ENCODE measurements at regions not wholly inside any gene's neighbourhood (a gene's known extent, or its start where the extent isn't known, plus 50 kb on each side); places are given as distances from the start of the nearest gene placed in this dataset.

- DNase-seq, result no peak
Measured at GRCh38 chr20:61045876-61046585, 206.0 kb upstream of the CDH4 start.

DNA sequence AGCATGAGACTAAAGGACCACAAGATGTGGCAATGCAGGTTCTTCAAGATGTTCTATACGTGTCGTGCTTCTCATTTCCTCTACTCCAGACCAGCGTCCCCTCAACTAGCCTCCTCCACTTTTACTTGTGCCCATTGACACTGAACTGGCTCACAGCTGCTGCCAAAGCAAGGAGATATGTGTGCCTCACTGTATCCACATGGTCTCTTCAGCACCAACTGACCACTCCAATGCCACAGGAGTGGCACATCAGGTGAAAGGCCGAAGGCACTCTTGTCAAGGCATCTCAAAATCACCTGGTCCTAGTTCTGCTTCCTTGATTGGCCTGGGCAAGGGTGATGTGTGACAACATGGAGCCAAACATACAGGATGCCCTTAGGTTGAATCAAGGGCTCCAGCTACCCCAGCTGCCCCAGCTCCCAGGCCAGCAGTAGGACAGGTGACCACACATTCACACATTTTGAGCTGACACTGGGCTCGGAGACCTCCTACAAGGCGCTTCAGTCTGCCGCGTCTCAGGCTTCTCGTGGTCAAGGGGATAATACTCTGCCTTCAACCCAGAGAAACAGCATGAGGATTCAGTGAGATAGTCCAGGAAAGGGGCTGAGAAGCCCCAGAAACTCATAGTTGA lies 205.2 kb upstream of the CDH4 start:
- no peak for DNase-seq

DNA sequence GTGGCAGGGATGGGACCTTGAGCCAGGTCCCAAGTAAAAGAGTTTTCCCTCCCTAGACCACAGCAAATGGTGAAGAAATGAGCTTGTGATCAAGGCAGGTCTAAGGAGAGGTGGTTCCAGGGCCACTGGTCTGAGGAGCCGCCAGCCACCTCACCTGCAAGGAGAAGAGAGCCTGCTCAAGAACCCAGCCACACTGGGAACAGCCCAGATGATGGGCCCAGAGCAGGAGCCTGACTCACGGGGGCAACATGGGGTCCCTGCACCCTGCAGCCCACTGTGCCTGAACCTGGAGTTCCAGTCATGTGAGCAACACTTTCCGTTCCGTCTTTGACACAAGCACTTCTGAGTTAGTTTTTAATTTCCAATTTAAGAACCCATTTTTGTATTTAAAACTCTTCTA lies 204.5 kb upstream of the CDH4 start:
- DNase-seq, result no peak

GRCh38 chr20:61048302-61048701 lies 203.8 kb upstream of the CDH4 start:
- DNase-seq, result no peak

DNA sequence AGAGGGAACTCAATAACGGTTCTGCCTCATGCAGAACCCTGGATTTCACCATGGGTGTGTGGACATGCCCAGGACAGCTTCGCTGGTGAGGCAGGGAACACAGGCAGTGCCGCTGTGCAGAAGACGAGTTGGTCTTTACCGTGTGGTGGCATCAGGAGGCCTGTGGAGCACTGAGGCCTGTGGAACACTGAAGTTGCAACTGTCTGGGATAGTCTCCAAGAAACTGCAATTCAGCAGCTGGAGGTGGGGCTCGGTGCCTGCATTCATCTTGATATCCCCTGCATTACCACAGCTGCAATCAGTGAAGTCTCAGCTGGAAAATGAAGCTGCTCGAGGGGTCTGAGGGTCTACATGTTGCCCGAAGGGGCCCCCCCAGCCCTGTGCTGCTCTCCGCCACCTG lies 202.4 kb upstream of the CDH4 start:
- DNase-seq, result no peak

DNA sequence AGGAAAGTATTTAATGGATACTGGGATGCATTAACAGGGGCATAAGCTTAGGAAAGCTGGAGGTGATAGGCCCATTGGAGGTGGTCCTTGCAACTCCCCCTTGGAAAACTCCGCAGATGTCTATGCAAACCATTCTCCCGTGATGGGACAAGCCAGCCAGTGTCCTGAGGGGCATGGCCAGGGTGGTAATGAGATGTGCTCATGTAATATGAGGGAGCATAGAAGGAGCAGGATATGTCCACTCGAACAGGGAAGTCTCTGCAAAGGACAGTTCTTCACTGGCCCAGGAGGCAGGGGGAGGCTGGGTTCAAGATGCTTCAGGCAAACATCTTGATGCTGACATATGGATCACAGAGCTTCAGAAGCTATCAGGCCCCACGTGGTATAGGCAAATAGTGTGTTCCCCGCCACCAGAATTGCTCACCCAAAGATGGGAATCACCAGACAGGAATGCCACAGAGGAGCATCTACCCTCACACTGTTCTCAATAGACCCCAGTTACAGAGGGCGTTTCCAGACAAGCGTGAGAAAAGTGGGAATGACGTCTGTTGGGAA lies 201.6 kb upstream of the CDH4 start:
- no peak for DNase-seq

DNA sequence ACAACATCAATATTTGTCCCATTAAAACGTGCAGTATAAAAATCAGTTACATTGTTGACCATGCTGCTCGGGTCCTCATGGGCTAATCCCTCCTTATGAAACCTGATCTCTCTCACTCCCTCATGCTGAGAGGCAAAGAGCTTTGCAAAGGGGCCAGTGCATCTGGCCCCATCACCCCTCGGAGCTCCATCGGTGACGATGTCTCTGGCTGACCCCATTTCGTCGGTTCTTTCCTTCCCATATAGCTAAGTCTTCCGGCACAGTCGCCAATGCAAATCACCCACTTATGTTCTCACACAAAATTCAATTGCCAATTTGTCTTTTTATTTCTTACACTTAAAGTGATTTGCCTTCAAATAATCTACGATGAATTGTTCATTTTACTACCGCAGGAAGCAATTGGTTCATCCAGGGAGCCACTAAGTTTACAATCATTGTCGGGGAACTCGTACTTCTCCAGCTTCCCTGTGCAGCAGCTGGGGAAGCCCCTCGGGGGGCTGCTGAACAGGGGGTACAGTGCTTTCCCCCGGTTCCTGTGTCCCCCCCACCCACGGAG lies 199.8 kb upstream of the CDH4 start:
- DNase-seq, result no peak

GRCh38 chr20:61052776-61053442 lies 199.2 kb upstream of the CDH4 start:
- DNase-seq, result no peak

GRCh38 chr20:61053487-61053886 lies 198.6 kb upstream of the CDH4 start:
- DNase-seq, result no peak

DNA sequence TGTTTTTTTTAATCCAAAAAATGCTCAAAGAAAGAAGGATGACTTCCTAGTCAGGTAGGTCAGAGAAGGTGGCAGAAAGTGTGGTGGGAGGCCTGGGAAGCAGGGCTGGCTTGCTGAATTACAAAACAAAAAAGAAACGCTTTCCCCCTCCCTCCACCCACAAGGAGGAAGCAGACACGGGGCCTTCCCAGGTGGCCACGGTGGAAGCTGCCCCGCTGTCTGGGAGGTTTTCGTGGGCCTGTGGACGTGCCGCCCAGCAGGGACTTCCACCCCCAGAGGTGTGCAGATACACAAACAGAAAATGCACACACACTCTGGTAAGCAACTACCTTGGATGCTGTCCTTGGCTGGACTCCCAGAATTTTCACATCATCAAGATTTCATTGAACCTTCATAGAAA lies 198.2 kb upstream of the CDH4 start:
- no peak for DNase-seq

DNA sequence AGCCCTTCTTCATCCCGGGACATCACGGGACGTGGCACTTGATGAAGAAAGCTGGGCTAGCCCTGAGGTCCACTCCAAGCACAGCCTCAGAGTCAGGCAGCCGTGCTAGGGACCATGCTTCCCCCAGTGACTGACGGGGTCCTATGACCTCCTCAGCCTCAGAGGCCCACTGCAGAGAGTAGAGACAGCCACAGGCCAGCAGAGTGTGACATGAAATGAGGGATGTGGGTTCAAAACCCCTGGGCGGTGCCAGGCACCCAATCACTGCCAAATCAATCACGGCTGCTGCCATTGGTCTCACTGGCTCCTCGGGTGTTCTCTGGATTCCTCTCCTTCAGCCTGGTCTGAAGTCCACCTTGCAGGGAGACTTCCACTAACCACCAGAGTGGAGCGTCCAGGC lies 197.7 kb upstream of the CDH4 start:
- DNase-seq, result no peak

GRCh38 chr20:61055180-61056010 lies 196.7 kb upstream of the CDH4 start:
- no peak for DNase-seq

- no peak for DNase-seq
Measured at GRCh38 chr20:61056116-61056515, 195.9 kb upstream of the CDH4 start.

DNA sequence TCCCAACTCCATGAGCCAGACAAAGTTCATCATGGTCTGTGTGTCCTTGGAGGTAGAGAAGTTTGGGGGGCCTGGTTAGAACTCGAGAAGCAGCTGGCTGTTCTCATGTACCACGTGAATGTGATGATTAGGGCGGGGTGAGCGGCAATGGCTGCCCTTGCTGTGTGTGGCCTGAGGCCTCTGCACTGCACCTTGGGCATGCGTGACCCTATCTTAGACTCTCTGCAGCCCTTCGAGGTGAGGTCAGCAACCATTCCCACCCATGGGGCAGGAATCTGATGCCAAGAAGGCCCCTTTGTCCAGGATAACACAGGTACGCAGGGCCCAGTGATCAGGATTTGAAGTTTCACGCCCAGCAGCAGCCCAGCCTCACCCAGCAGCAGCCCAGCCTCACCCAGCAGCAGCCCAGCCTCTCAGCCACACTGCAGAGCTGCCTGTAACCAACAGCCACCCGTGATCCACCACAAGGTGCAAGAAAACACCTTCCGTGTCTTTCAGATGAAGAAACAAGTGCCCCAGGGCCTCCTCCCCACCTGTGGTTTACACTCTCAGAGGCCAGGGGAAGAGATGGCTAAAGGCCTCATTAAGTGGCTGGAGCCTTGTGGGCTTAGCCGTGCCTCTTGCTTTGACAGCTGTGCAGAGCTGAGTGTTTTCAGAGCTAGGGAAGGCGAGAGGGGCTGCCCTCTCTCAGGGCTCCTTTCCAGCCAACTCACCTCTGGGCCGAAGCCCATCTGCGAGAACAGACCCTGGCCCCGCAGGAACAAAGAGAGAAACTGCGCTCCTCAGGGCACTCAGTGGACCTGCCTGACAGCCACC lies 195.2 kb upstream of the CDH4 start:
- no peak for DNase-seq

DNA sequence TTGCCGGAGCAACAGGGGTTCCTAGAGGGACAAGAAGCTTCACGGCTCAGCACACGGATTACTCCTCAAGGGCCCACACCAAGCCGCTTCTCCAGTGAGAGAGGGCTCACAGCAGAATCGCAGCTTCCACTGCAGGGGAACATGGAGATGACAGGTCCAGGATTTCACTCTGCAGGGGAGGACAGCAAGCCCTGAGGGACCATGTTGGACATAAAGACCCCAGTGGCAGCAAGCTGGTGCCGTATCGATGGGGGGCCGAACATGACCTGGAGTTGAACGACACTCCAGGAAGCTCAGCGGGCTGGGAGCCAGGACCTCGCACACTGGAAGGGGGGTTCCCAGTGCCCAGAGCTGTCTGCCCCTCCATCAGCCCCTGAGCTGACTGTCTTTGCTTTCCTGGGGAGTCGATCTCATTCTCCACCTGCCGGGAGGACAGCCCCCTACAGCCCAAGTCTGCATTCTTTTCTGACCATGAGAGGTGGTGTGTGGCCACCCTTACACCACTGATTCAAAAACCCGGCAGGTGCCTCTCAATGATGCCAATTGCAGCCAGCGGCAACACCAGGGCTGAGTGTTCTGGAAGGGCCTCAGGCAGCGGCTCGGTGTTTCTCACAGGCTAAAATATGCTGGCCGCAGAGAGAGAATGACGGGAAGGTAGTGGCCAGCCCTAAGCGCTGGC lies 194.5 kb upstream of the CDH4 start:
- DNase-seq, result no peak

- no peak for DNase-seq
Measured at GRCh38 chr20:61061981-61062380, 190.1 kb upstream of the CDH4 start.

GRCh38 chr20:61065853-61066252 lies 186.2 kb upstream of the CDH4 start:
- DNase-seq, result no peak

- DNase-seq, result no peak
Measured at GRCh38 chr20:61066526-61066925, 185.5 kb upstream of the CDH4 start.

- no peak for DNase-seq
Measured at GRCh38 chr20:61067221-61067620, 184.8 kb upstream of the CDH4 start.

DNA sequence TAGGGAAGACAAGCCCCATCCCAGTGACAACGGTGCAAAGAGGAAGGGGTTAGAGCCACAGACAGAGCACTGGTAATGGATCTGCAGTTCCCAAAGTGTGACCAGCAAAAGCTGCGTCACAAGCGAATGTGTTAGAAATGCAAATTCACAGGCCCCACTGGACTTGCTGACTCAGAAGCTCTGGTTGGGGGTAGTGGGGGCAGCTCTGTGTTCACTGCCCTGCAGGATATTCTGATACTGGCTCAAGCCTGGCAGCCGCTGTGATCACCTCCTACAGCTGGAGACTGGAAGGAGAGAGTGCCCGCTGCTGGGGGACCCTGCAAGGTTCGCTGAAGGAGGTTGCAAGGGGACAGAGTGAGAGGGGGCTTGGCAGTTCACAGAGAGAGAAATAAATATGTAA lies 179.7 kb upstream of the CDH4 start:
- no peak for DNase-seq

DNA sequence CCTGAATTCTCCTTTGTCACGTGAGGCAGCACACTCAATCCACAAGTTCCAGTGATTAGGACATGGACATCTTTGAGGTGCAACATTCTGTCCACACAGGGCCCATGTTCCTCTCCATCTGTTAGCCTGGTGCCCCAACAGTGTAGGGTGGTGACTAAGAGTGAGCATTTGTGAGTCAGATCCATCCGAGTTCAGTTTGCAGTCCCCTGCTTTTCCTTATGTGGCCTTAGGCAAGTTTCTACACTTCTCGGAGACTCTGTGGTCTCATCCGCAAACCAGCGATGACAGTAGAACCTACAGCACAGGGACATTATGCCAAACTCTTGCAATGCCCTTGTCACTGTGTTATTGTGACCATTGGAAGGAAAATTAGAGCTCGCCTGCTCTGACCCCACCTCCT lies 178.7 kb upstream of the CDH4 start:
- DNase-seq, result no peak
